ENCODE measurements at regions not wholly inside any gene's neighbourhood (a gene's known extent, or its start where the extent isn't known, plus 50 kb on each side); places are given as distances from the start of the nearest gene placed in this dataset.

GRCh38 chr2:111710613-111711012, 173.4 kb downstream of the ANAPC1 start:
- no peak overlapping the region for H3K4me3 ChIP-seq (ENCODE audit: low read depth, low read length)
- TF ChIP-seq CTCF (IDR thresholded peaks at IDR 0.05; ENCODE audit: low read depth, low read length) = no peak
- in situ Hi-C loops (cut with HindIII; ENCODE audit: low sequenced_read_pairs) = no loop called here
- DNase-seq (ENCODE audit: low read depth, low spot score) = no peak

- no peak overlapping the region for H3K4me3 ChIP-seq (ENCODE audit: low read depth, low read length)
- in situ Hi-C loops (cut with HindIII; ENCODE audit: low sequenced_read_pairs) = no loop called here
- no peak for TF ChIP-seq CTCF (IDR thresholded peaks at IDR 0.05; ENCODE audit: low read depth, low read length)
- no peak for DNase-seq (ENCODE audit: low read depth, low spot score)
Observed at GRCh38 chr2:111711270-111711669, 172.7 kb downstream of the ANAPC1 start.

- in situ Hi-C loops (cut with HindIII; ENCODE audit: low sequenced_read_pairs) = no loop called here
- TF ChIP-seq CTCF (IDR thresholded peaks at IDR 0.05; ENCODE audit: low read depth, low read length) = no peak
- no peak for DNase-seq (ENCODE audit: low read depth, low spot score)
Observed at GRCh38 chr2:111712361-111712760, 171.6 kb downstream of the ANAPC1 start.

GRCh38 chr2:111712940-111713515, 171.0 kb downstream of the ANAPC1 start:
- no peak for DNase-seq (ENCODE audit: low read depth, low spot score)

More at GRCh38 chr2:111712361-111712760, 171.6 kb downstream of the ANAPC1 start:
- no peak overlapping the region for H3K4me3 ChIP-seq (ENCODE audit: low read depth, low read length)

GRCh38 chr2:111715987-111716904, 167.7 kb downstream of the ANAPC1 start:
- TF ChIP-seq CTCF (IDR thresholded peaks at IDR 0.05; ENCODE audit: low read depth, low read length) = no peak
- no peak overlapping the region for H3K4me3 ChIP-seq (ENCODE audit: low read depth, low read length)
- in situ Hi-C loops (cut with HindIII; ENCODE audit: low sequenced_read_pairs) = no loop called here
- DNase-seq (ENCODE audit: low read depth, low spot score) = no peak

More at GRCh38 chr2:111712940-111713515, 171.0 kb downstream of the ANAPC1 start:
- TF ChIP-seq CTCF (IDR thresholded peaks at IDR 0.05; ENCODE audit: low read depth, low read length) = no peak
- H3K4me3 ChIP-seq (ENCODE audit: low read depth, low read length) = no peak overlapping the region
- in situ Hi-C loops (cut with HindIII; ENCODE audit: low sequenced_read_pairs) = no loop called here

- in situ Hi-C loops (cut with HindIII; ENCODE audit: low sequenced_read_pairs) = no loop called here
- no peak for DNase-seq (ENCODE audit: low read depth, low spot score)
- no peak for TF ChIP-seq CTCF (IDR thresholded peaks at IDR 0.05; ENCODE audit: low read depth, low read length)
- H3K4me3 ChIP-seq (ENCODE audit: low read depth, low read length) = no peak overlapping the region
Observed at GRCh38 chr2:111716905-111717775, 166.9 kb downstream of the ANAPC1 start.

Data from astrocyte of the spinal cord (primary cell).